Suppressor macrophage treated with lipopolysaccharide for 4 hours (primary cell): ENCODE measurements at regions not wholly inside any gene's neighbourhood (a gene's known extent, or its start where the extent isn't known, plus 50 kb on each side); places are given as distances from the start of the nearest gene placed in this dataset.

Experiments used
- DNase-seq: peaks from one replicate; pipeline ENCODE4 v3.0.0-alpha.2; 2020

DNA sequence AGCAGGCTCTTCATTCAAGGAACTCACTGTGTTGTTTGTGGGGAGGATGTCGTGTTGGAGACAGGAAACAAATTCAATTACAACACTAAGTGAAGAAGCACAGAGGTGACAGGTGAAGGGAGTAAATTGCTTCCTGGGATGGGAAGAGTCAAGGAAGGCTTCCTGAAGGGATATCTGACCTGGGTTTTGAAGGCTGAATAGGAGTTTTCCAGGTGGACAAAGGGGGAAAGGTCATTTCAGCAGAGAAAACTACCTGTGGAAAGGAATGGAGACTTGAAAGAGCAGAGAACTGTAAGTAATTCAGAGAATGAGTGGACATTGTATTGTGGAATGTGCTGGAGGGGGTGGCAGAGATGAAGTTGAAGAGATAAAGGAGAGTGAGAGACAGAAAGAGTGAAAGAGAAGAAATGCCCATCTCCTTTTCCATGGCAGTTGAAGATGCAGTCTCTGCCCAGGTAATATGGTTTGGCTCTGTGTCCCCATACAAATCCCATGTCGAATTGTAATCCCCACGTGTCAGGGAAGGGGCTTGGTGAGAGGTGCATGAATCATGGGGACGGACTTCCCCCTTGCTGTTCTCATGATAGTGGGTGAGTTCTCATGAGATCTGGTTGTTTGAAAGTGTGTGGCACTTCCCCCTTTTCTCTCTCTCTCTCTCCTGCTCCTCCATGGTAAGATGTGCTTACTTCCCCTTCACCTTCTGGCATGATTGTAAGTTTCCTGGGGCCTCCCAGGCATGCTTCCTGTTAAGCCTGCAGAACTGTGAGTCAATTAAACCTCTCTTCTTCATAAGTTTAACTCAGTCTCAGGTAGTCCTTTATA is 205.7 kb upstream of the BCOR start:
- DNase-seq = peak; percentile 48

DNA sequence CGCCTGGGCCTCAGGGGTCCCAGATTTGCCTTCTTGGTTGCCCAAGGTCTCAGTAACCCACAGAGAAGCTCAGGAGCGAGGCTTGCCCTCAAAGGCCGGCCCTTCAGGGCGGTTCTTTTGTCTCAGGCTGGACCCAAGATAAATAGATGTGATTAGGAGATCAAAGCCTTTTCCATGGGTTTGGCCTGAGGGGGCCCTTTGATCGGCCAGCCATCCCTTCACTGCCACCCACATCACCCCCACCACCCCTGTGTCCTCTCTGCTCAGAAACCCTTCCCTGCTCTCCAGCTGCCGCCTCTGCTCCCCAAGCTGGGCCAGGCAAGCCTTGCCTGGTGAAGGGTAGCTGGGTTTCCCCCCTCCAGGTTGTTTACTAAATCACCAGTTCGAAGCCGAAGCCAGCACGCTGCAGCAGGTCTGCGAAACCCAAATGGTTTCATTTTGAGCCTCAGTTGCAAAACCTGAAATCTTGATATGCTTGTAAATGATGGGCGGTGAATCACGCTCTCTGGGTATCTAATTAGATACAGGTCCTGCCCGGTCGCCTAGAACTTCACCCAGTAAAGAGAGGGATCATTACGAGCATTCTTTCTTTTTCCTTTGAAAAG is 202.6 kb upstream of the BCOR start:
- no peak for DNase-seq

GRCh38 chrX:40299641-40300046 is 201.9 kb upstream of the BCOR start:
- DNase-seq = no peak

- DNase-seq = no peak
Observed at GRCh38 chrX:40298572-40299479, 201.1 kb upstream of the BCOR start.

DNA sequence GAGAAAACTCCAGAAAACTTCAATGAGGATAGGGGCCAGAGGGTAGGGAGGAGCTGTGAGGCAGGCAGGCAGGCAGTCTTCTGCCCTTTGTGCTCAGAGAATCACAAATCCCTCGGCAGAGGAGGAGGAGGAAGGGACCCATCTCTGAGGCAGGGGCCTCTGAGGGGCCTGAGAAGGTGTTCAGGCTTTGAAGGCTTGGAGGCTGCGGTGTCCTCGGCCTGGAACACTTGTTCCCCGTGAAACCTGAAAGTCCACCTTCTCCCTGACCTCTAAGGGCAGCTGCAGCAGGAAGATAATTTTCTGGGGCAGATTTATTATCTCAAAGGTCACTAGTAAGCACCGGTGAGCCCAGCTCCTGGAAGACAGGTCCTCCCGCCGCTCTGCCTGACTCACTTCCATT is 200.3 kb upstream of the BCOR start:
- no peak for DNase-seq

DNA sequence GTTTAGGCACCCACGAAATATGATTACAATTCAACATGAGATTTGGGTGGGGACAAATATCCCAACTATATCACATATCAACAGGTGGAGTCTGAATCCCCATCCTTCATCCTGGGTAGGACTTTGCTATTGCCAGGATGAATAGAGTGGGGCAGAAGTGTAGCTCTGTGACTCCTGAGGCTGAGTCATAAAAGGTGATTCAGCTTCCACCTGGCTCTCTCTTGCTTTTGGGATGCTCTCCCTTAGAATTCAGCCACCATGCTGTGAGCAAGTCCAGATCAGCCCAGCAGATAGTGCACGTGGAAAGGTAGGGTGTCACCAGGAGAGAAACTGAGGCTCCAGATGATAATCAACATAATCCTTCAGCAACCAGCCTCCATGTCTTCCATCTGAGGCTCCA is 193.8 kb upstream of the BCOR start:
- DNase-seq = no peak

DNA sequence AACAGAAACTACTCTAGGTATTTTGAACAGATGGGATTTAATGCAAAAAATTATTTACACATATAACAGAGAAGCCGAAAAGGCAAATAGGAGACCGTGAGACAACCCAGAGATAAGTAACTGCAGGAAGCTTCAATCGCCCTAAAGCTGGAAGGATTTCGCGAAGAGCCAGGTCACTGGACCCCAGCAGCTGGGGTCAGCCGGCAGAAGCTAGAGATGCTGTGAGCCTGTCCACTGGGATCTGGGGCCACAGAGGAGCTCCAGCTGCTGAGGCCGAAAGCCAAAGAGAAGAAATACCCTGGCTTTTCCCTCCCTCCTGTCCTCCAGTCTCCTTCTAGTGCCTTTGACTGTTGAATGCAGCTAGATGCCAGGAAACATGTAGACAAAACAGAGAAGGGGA is 192.8 kb upstream of the BCOR start:
- no peak for DNase-seq

DNA sequence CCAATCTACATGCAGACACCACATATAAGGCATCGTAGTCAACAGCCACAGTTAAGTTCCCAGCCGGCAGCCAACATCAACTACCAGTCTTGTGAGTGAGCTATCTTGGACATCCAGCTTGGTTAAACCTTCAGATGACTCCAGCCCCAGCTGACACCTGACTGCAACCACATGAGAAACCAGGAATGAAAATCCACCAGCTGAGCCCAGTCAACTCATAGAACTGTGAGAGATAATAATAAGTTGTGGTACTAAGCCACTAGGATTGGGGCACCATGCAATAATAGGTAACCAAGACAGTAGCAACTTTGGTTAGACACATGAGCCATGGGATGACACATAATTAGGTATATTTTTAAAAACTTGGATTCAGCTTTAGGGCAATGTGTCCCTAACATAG is 188.1 kb upstream of the BCOR start:
- DNase-seq = no peak

DNA sequence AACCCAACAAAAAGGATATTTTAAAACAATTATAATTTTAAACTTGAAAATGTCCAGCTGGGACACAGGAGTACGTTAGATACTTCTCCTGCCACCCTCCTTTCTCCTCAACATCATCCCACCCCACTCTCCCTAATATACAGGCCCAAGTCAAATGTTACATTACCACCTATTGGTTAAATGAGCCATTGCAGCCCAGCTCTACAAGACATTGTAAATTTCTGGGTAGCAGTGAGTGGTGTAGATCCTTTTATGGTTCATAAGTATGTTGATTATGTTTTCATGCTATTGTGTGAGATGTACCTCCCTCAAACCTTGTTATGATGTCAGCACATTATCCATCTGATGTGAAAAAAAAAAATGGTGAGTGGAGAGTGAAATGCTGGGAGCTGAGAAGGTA is 187.1 kb upstream of the BCOR start:
- DNase-seq = no peak

- no peak for DNase-seq
Observed at GRCh38 chrX:40283981-40284380, 186.2 kb upstream of the BCOR start.

DNA sequence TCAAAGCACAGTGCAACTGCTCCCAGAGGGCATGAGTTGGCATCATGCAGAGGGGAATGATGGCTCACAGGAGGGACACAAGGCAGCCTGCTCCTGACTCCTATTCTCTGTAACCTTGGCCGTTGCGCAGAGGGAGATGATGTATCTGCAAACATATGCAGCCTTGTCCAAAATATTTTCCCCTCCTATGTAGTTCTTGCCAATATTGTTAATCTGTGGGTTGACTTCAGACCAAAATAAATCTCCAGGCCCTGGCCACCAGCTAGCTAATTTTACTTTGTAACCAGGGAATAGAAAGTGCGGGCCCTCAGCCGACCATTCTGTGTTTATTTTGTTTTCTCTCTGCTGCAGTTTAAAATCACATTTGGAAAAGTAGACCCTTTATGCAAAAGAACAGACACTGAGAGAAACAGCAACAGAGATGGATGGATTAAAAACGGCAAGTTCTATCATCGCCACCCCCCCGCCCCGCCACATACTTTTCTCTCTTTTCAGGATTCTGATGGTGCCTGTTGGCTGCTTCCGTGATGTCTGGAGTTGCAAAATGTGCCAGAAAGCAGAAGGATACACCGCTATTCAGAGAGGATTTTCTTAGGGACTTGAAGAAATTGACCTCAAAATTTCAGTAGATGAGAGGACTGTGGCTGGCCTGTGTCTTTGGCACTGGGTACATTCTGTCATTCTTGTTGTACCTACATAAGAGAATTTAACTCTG is 185.3 kb upstream of the BCOR start:
- no peak for DNase-seq

DNA sequence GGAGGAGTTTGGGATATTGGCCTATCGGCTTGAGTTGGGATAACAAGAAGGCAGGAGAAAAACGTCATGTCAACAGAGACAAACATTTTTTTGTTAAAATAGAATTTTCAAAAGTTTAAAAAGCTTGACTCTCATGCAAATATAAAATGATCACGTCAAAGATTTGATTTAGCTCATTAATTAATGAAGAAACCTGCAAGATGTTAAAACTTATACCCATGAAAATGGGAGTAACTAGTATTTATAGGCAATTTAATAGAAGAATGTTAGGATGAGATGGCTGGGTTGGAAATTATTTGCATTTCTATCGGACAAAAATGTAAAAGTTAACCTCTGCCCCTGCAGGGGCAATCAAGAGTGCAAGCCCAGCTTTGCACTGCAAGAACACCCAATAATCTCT is 184.6 kb upstream of the BCOR start:
- no peak for DNase-seq

DNA sequence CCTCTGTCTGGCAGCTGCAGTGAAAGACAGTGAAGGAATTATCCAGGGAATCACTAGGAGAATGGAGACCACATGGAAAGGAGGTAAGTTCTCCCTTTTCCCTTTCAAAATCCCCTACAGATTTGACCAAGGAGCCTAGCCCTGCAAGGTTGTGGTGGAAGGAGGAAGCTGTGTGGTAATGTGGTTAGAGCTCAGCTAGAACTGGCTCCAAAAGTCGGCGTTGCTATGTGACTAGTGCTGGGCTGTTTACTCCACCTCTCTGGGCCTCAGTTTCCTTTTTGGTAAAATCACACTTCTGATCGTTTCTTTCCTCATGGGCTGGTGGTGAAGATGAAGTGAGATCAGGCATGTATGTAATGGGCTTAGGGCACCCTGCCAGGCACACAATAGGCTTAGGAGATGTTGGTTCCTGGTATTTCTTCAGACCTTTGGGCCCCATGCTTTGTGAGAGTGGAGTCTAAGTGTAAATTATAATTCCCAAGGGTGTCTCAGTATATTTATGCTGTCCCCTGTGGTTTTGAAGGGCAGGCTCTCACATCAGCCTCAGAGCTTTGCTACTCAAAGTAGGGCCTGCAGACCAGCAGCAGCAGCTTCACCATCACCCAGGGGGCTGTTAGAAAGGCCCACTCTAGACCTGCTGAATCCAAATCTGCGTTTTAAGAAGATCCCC is 183.7 kb upstream of the BCOR start:
- DNase-seq = peak; percentile 12

GRCh38 chrX:40279762-40280161 is 182.0 kb upstream of the BCOR start:
- DNase-seq = no peak

GRCh38 chrX:40279091-40279430 is 181.3 kb upstream of the BCOR start:
- no peak for DNase-seq

- DNase-seq = no peak
Observed at GRCh38 chrX:40278340-40279090, 180.8 kb upstream of the BCOR start.

GRCh38 chrX:40277672-40278071 is 179.9 kb upstream of the BCOR start:
- no peak for DNase-seq

DNA sequence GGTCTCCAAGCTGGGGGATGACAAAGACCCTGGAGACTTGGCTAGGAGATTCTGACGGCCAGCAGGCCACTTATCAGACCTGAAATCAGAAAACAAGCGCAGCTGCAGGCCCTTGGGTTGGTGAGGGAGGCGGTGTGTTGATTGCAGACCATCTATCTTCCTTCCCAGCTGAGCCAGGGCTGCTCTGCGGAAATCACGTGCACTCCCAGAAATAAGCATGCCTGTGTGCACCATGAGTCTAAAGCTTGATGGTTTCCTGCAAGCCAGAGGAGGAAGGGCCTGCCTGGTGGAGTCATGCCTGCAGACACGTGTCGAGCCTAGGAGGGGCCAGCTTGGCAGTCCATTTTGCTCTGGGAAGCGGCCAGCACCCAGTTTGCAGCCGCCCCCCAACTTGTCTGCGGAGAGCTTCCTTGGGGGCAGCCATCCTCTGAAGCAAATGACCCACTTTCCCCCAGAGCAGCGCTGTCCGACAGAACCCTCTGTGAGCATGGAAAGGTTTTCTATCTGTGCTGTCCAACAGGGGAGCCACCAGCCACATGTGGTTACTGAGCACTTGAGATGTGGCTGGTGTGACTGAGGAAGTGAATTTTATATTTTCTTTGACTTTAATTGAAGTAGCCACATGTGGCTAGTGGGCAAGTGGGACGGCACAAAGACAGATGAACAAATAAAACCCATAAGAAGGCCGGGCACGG is 175.7 kb upstream of the BCOR start:
- peak; percentile 54 for DNase-seq

DNA sequence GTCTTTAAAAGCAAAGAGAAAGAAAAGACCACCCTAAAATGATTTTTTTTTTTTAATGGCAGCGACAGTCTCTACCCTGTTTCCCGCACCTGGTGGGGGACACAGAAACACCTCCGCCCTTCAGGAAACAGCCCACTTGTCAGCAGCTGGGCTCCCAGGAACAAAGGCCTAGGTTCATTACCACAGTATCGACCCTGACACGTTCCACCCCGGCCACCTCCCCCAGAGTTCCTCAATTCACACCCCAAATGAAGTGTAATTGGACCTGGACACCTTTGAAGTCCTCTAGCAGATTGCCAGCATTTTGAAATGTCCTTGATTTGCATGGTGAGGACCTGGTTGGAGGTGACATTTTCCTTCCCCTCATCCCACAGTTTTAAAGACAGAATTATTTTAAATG is 175.0 kb upstream of the BCOR start:
- no peak for DNase-seq

GRCh38 chrX:40272141-40272540 is 174.4 kb upstream of the BCOR start:
- DNase-seq = no peak

DNA sequence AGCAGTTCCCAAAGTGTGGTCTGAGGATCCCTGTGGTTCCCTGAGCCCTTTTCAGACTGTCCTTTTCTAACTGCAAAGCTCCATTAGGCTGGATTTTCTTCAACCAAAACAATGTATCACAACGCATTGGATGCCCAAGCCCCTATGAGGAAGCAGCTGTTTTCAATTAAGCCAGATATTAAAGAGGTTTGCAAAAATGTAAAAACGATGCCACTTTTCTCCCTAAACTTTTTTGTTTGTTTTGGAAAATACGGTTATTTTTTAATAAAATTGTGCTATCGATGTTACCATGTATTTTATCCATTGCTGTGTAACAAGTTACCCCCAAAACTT is 170.4 kb upstream of the BCOR start:
- no peak for DNase-seq
